ENCODE measurements at regions not wholly inside any gene's neighbourhood (a gene's known extent, or its start where the extent isn't known, plus 50 kb on each side); places are given as distances from the start of the nearest gene placed in this dataset.

DNA sequence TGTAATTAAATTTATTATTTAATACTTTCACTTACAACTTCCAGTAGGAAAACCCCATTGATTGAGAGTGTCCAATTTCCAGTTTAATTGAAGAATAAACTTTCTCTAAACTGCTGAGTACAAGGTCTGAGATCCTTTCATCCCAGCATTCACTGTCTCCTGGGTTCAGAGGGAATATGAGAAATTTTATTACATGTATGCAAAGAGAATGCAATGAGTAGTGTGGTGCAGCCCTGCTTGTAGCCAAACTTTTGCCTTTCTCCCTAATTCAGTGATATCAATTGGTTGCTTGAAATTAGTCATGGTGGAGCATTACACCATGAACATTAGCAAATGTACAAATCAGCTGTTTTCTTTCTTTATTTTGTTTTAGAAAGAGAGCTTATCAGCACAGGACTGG, 780.6 kb upstream of the MDGA2 start:
- ATAC-seq (replicated peaks in 6 of 8): no peak
- Histone ChIP-seq H3K27ac (no peak overlapping the region), H3K4me1 (replicated peaks in 1 of 2) (no peaks in the 10 kb centered on the region), H3K4me3 (no peak overlapping the region)
- in situ Hi-C loops (cut with MboI; ENCODE audit: low pct_unique_long_range_greater_than_20kb in 2 of 9, low sequenced_read_pairs in 9 of 9, unreplicated experiment in 9 of 9): no loop called here

DNA sequence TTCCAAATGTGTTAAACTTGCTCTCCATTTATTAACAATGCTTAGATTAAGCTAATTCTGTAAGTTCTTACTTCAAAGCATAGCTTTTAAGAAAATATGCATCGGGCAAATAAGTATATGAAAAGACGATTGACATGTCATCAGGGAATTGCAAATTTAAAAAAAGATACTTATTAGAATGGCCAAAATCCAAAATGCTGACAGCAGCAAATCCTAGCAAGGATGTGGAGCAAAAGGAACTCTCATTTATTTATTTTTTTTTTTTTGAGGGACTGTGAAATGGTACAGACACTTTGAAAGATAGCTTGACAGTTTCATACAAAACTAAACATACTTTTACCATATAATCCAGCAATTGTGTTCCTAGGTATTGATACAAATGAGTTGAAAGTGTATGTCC, 779.5 kb upstream of the MDGA2 start:
- H3K27ac ChIP-seq: no peak overlapping the region
- 0 to 100% (median 76%) methylated on average over 1 to 2 of the region's 2 CpGs for WGBS, 10 experiments
- in situ Hi-C loops (cut with MboI; ENCODE audit: low pct_unique_long_range_greater_than_20kb in 2 of 9, low sequenced_read_pairs in 9 of 9, unreplicated experiment in 9 of 9): no loop called here
- no peak for ATAC-seq (replicated peaks in 6 of 8)
- no peaks in the 10 kb centered on the region for H3K4me1 ChIP-seq (replicated peaks in 1 of 2)
- H3K4me3 ChIP-seq: no peak overlapping the region

DNA sequence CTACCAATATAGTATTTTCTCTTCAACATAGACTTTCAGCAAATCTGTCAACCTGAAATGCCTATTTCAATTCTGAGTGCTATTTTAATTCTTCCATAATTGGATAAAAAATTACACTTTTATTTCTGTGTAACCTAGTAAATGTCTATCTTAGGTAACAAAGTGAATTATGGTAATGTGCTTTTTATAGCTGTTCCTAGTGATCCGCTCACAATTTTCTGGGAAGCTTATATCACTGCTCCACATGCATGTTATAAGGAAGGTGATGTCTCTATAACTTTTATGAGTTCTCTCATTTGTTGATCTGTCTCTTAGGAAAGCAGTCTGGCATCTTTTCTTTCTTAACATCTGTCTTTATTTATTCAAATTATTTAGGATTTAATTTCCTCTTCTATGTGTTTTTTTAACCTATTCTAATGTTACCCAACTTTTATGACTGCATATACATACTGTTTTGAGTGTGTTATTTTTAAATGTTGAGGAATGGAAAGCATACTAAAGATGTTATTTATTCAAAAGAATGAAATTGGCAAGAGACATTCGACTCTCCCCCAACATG, 777.1 kb upstream of the MDGA2 start:
- 0 to 100% (median 81%) methylated on average over 1 to 2 of the region's 2 CpGs for WGBS, 10 experiments
- in situ Hi-C loops (cut with MboI; ENCODE audit: low pct_unique_long_range_greater_than_20kb in 2 of 9, low sequenced_read_pairs in 9 of 9, unreplicated experiment in 9 of 9): no loop called here

DNA sequence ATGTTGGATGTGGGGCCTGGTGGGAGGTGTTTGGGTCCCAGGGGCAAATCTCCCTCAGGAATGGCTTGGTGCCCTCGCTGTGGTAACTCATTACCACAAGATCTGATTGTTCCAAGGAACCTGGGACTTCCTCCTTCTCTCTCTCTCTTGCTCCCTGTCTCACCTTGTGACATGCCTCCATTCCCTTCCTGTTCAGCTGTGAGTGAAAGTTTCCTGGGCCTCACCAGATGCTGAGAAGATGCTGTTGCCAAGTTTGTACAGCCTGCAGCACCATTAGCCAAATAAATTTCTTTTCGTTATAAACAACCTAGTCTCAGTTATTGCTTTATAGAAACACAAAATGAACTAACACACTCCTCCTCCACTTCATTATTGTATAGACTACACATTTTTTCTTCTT, 759.8 kb upstream of the MDGA2 start:
- Histone ChIP-seq H3K27ac (no peak overlapping the region), H3K4me3 (no peak overlapping the region), H3K4me1 (replicated peaks in 1 of 2) (no peaks in the 10 kb centered on the region)
- 0 to 100% (median 67%) methylated on average over 1 to 2 of the region's 2 CpGs; no CpG with 5 or more reads in 1 of the 10 experiments for WGBS, 10 experiments
- in situ Hi-C loops (cut with MboI; ENCODE audit: low pct_unique_long_range_greater_than_20kb in 2 of 9, low sequenced_read_pairs in 9 of 9, unreplicated experiment in 9 of 9): no loop called here
- no peak for ATAC-seq (replicated peaks in 6 of 8)

More for the DNA sequence above, 777.1 kb upstream of the MDGA2 start:
- ATAC-seq (replicated peaks in 6 of 8): peak in 1 of 8 experiments; percentile 33
- Histone ChIP-seq H3K4me1 (replicated peaks in 1 of 2) (no peaks in the 10 kb centered on the region), H3K4me3 (no peak overlapping the region), H3K27ac (no peak overlapping the region)

DNA sequence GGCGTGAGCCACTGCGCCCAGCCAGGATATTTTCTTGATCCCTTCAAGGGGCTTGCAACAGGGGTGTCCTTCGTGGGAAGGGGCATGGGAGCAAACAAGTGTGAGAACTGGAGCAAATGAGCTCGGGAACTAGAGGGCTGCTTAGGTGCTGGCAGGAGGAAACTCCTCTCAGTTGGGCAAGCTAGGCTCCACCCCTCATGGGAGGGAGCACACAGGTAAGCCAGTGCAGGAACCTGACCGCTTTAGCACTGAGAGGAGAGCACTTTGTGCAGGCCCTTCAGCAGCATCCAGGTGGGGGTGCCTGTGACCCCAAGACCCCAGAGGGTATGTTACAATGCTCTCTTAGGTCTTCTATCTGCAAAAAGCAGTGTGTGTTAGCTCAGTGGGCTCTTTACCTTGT, 755.4 kb upstream of the MDGA2 start:
- no peak overlapping the region for H3K27ac ChIP-seq
- in situ Hi-C loops (cut with MboI; ENCODE audit: low pct_unique_long_range_greater_than_20kb in 2 of 9, low sequenced_read_pairs in 9 of 9, unreplicated experiment in 9 of 9): no loop called here
- no peaks in the 10 kb centered on the region for H3K4me1 ChIP-seq (replicated peaks in 1 of 2)
- no peak for ATAC-seq (replicated peaks in 6 of 8)
- H3K4me3 ChIP-seq: no peak overlapping the region
- WGBS, 10 experiments: 0 to 100% (median 96%) methylated on average over 1 to 4 of the region's 5 CpGs; no CpG with 5 or more reads in 4 of the 10 experiments

DNA sequence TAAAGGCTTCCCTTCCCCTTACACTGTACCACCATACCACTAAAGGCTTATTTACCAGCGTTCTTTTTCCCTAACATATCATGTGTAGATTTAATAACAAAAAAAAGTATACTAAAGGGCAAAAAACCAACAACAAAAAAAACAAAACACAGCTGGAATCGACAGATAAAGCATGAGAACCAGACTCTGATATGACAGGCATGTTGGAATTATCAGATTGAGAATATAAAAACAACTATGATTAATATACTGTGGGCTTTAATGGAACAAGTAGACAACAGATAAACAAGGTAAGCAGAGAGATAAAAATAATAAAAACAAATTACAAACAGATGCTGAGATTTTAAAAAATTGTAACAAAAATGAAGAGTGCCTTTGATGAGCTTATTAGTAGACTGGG, 754.1 kb upstream of the MDGA2 start:
- no peak for ATAC-seq (replicated peaks in 6 of 8)
- Histone ChIP-seq H3K4me3 (no peak overlapping the region), H3K4me1 (replicated peaks in 1 of 2) (no peaks in the 10 kb centered on the region), H3K27ac (no peak overlapping the region)
- WGBS, 10 experiments: 0 to 89% (median 65%) methylated on average over 1 to 2 of the region's 2 CpGs
- in situ Hi-C loops (cut with MboI; ENCODE audit: low pct_unique_long_range_greater_than_20kb in 2 of 9, low sequenced_read_pairs in 9 of 9, unreplicated experiment in 9 of 9): no loop called here

DNA sequence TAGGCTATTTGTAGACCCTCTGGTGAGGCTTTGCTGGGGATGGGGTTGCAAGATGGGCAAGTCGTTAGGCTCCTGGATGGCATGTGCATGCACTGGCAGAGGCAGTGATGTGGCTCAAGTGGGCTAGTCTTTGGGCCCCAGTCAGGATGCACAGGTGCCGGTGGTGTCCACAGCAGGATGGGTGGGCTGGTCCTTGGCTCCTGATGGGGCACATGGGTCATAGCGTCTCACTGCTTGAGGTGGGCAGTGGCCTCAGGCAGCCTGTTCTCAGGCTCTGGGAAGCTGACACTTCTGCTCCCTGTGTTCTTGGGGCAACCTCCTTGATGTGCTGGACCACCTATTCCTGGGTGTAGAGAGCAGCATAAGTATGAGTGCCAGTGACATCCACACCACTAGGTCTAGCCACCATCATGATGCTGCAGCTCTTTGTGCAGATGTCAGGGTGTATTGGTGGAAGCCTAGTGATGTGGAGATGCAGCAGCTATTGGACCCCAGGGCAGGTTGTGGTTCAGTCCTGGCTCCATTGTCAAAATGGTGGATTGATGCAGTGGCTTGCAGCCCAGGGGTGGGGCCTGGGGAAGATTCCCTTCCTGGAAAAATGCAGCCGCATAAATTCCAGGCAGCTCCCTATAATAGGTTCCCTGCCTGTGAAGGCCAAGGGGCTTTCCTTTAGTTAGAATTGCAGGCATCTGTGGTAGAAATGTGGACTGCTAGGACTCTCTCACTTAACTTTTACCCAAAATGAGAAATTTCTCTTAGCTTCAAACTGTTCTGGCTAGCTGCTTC, 742.5 kb upstream of the MDGA2 start:
- in situ Hi-C loops (cut with MboI; ENCODE audit: low pct_unique_long_range_greater_than_20kb in 2 of 9, low sequenced_read_pairs in 9 of 9, unreplicated experiment in 9 of 9): no loop called here
- no peak overlapping the region for H3K4me3 ChIP-seq
- 57 to 100% (median 97%) methylated on average over 1 to 3 of the region's 4 CpGs; no CpG with 5 or more reads in 6 of the 10 experiments for WGBS, 10 experiments
- H3K4me1 ChIP-seq (replicated peaks in 1 of 2): no peaks in the 10 kb centered on the region
- ATAC-seq (replicated peaks in 6 of 8): no peak
- H3K27ac ChIP-seq: no peak overlapping the region

DNA sequence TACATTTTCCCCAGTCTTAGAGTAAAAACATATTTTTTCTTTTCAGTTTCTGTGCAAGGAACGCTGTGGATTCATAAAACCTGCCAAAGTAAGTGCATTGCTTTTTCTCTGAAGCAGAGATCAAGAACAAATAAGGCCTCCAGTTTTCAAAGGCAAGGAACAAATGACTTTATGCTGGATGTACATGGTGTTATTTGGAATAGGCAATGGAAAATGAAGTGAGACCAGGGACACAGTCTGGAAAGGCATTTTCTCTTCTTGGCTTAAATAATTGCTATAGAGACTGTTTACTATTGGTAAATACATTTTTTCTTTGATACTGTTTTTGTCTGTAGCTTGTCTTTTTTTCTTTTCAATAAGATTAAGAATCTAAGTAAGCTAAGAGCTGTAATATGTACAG, 725.9 kb upstream of the MDGA2 start:
- 0 to 100% (median 63%) methylated on average over 1 of the region's 1 CpG for WGBS, 10 experiments
- no peak for ATAC-seq (replicated peaks in 6 of 8)
- in situ Hi-C loops (cut with MboI; ENCODE audit: low pct_unique_long_range_greater_than_20kb in 2 of 9, low sequenced_read_pairs in 9 of 9, unreplicated experiment in 9 of 9): no loop called here
- no peak overlapping the region for H3K27ac ChIP-seq
- H3K4me3 ChIP-seq: no peak overlapping the region
- H3K4me1 ChIP-seq (replicated peaks in 1 of 2): no peaks in the 10 kb centered on the region

DNA sequence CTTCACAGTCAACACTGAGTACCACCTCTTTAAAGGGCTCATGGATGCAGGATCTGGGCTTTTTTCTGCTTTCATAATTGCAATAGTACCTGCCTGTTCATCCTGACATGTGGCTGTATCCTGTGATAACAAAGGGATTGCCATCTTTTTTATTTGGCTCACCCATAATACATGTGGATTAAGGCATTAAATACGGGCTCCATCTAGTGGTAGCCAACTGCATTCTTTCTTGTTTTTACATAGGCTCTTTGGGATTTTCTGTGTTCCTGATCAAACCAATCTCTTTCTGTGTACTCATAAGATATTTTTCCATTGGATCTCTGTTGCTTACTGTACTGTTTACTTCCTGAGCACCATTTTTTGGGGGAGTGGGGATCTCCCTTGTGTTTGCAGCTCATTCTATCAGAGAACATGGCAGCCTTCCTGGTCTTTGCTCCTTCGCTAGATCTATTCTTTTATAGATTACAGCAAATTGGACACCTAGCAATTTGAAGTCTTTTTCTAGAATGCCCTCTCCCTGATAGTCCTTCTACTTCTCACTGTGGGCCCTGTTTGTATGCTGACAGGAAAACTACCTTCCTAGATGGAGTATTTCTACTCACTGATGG, 723.4 kb upstream of the MDGA2 start:
- peak in 4 of 8 experiments; percentile 45 to 70 (median 54) for ATAC-seq (replicated peaks in 6 of 8)
- H3K4me1 ChIP-seq (replicated peaks in 1 of 2): no peaks in the 10 kb centered on the region
- WGBS, 10 experiments: 0 to 100% (median 61%) methylated on average over 1 to 2 of the region's 2 CpGs; no CpG with 5 or more reads in 2 of the 10 experiments
- H3K27ac ChIP-seq: no peak overlapping the region
- no peak overlapping the region for H3K4me3 ChIP-seq
- in situ Hi-C loops (cut with MboI; ENCODE audit: low pct_unique_long_range_greater_than_20kb in 2 of 9, low sequenced_read_pairs in 9 of 9, unreplicated experiment in 9 of 9): no loop called here

DNA sequence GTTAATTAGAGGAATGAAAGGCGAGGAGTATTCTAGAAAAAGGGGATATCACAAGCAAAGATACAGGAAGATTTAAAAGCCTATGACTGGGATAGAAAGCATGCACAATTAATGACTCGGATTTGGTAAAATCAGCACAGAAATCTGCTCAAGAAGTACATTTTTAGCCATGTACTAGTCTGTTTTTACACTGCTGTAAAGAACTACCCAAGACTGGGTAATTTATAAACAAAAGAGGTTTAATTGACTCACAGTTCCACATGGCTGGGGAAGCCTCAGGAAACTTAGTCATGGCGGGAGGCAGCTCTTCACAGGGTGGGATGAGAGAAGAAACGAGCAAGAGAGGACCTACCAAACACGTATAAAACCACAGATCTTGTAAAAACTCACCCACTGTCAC, 716.3 kb upstream of the MDGA2 start:
- in situ Hi-C loops (cut with MboI; ENCODE audit: low pct_unique_long_range_greater_than_20kb in 2 of 9, low sequenced_read_pairs in 9 of 9, unreplicated experiment in 9 of 9): no loop called here
- no peak overlapping the region for H3K27ac ChIP-seq
- WGBS, 10 experiments: 0 to 100% (median 88%) methylated on average over 2 to 5 of the region's 5 CpGs; no CpG with 5 or more reads in 1 of the 10 experiments
- ATAC-seq (replicated peaks in 6 of 8): no peak
- H3K4me1 ChIP-seq (replicated peaks in 1 of 2): no peaks in the 10 kb centered on the region
- no peak overlapping the region for H3K4me3 ChIP-seq

DNA sequence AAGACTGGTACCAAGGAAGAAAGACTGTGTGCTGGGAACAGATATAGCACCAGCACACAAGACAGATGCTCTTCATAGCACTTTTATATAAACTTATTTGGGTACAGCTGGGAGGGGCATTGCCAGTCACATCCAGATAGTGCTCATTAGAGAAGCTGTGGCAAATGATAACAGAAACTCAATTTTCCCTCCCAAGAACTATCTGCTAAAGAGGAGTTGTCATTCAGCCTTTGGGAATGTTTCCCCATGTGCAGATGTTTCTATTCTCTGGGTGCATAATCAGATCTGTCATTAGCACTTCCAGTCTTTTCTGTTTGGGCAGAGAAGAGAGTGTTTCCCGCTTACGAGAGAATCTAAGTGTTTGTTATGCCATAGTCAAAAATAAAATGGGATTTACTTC, 714.9 kb upstream of the MDGA2 start:
- H3K4me1 ChIP-seq (replicated peaks in 1 of 2): no peaks in the 10 kb centered on the region
- H3K27ac ChIP-seq: no peak overlapping the region
- no peak for ATAC-seq (replicated peaks in 6 of 8)
- no peak overlapping the region for H3K4me3 ChIP-seq
- in situ Hi-C loops (cut with MboI; ENCODE audit: low pct_unique_long_range_greater_than_20kb in 2 of 9, low sequenced_read_pairs in 9 of 9, unreplicated experiment in 9 of 9): no loop called here
- WGBS, 10 experiments: 20 to 100% (median 83%) methylated on average over 1 to 2 of the region's 2 CpGs; no CpG with 5 or more reads in 3 of the 10 experiments

DNA sequence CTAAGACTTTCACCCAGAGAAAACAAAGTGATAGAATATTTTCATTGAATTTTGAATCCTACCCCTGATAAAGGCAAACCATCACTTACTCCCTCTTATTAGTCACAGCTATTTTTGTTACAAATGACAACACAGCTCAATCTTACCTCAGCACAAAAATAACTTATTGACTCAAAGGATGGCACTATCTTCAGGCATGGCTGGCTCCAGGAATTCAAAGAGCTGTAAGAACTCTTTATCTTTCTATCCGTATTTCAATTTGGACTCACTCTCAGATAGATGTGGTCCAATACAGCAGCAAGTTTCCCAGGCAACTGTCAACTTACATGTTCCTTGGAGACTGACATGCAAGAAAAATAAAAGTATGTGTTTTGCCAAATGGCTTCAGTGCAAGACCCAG, 709.4 kb upstream of the MDGA2 start:
- ATAC-seq (replicated peaks in 6 of 8): no peak
- H3K4me1 ChIP-seq (replicated peaks in 1 of 2): no peaks in the 10 kb centered on the region
- WGBS, 10 experiments: 33 to 100% (median 75%) methylated on average over 1 of the region's 1 CpG; no CpG with 5 or more reads in 4 of the 10 experiments
- no peak overlapping the region for H3K4me3 ChIP-seq
- H3K27ac ChIP-seq: no peak overlapping the region
- in situ Hi-C loops (cut with MboI; ENCODE audit: low pct_unique_long_range_greater_than_20kb in 2 of 9, low sequenced_read_pairs in 9 of 9, unreplicated experiment in 9 of 9): no loop called here

DNA sequence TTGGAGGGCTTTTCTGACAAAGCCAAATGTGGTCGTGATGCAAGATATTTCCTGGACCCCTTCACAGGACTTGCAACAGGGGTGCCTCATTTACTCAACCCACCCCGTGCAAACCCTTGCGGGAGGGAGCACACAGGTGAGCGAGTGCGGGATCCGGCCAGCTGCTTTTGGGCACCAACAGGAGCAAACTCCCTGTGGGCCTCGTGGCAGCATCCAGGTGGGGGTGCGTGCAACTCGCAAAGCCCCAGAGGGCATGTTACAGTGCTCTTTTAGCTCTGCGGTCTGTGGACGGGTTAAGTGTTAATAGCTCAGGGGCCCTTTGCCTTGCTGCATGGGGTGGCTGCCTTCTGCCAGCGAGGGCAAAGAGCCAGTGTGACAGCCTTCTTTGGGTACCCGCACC, 707.6 kb upstream of the MDGA2 start:
- Histone ChIP-seq H3K27ac (no peak overlapping the region), H3K4me3 (no peak overlapping the region), H3K4me1 (replicated peaks in 1 of 2) (no peaks in the 10 kb centered on the region)
- WGBS, 10 experiments: 37 to 97% (median 77%) methylated on average over 2 to 8 of the region's 13 CpGs; no CpG with 5 or more reads in 5 of the 10 experiments
- no peak for ATAC-seq (replicated peaks in 6 of 8)
- in situ Hi-C loops (cut with MboI; ENCODE audit: low pct_unique_long_range_greater_than_20kb in 2 of 9, low sequenced_read_pairs in 9 of 9, unreplicated experiment in 9 of 9): no loop called here

Data from motor neuron (in vitro differentiated cells).